HCT116 (cell line): ENCODE measurements at regions not wholly inside any gene's neighbourhood (a gene's known extent, or its start where the extent isn't known, plus 50 kb on each side); places are given as distances from the start of the nearest gene placed in this dataset.

Experiments used
- EZH2 ChIP-seq: fragments of 200-600 bp; sonication (generic); IDR thresholded peaks from 2 replicates; pipeline ENCODE4 v1.6.1; 2017; ENCODE audit warnings: antibody characterized with exemption, mixed run types
- FOSL1 ChIP-seq: IDR thresholded peaks from 2 replicates; pipeline ENCODE4 v1.6.1; 2012; ENCODE audit warnings: low read depth
- POLR2AphosphoS5 ChIP-seq: IDR thresholded peaks from 2 replicates; pipeline ENCODE4 v1.6.1; 2011; ENCODE audit warnings: mild to moderate bottlenecking, low read depth, low read length, moderate library complexity
- RAD21 ChIP-seq: IDR thresholded peaks from 2 replicates; pipeline ENCODE4 v1.6.1; 2012; ENCODE audit warnings: low read depth, mild to moderate bottlenecking

DNA sequence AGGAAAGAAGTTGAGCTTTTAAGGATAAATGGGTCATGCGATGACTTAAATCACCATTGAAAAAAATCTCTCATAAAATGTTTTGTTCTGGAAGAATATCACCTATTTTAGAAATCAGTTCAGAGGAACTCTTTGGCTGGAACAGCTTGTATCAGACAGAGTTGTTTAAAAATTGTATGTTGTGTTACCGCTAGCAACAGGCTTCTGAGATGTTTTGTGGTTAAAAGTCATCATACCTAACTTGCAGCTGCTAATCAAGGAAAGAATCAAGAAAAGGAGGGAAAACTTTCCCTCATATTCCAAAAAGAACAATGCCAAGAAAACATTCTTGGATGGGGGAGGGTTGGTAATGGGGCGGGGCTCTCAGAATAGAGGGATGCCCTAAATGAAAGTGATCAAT, 220.7 kb upstream of the CITED2 start:
- TF ChIP-seq POLR2AphosphoS5 (no peak), EZH2 (no peak), RAD21 (no peak), FOSL1 (no peak)
